GM18909 (cell line): ENCODE measurements at regions not wholly inside any gene's neighbourhood (a gene's known extent, or its start where the extent isn't known, plus 50 kb on each side); places are given as distances from the start of the nearest gene placed in this dataset.
"Not testable (repeated sequence)": the region's sequence is repeated elsewhere in the genome, so short reads cannot be mapped to it uniquely, and the experiment has no call there.

Source experiments
- ATAC-seq: cut with Tn5 transposase; IDR thresholded peaks from one replicate; pipeline ENCODE4 v1.9.1; 2021; ENCODE audit warnings: mild to moderate bottlenecking; ENCODE audit not compliant: unreplicated experiment, poor library complexity

GRCh38 chr4:11704186-11704830 is 275.6 kb upstream of the HS3ST1 start:
- no peak for ATAC-seq

GRCh38 chr4:11702886-11703557 is 274.3 kb upstream of the HS3ST1 start:
- no peak for ATAC-seq

GRCh38 chr4:11701966-11702725 is 273.5 kb upstream of the HS3ST1 start:
- no peak for ATAC-seq

- ATAC-seq = no peak
These were observed 272.1 kb upstream of the HS3ST1 start for GRCh38 chr4:11700751-11701226.

- ATAC-seq = no peak
These were observed 270.3 kb upstream of the HS3ST1 start for GRCh38 chr4:11698846-11699590.

- no peak for ATAC-seq
These were observed 269.3 kb upstream of the HS3ST1 start for GRCh38 chr4:11698033-11698432.

GRCh38 chr4:11693693-11694092 is 265.0 kb upstream of the HS3ST1 start:
- no peak for ATAC-seq

- no peak for ATAC-seq
These were observed 262.5 kb upstream of the HS3ST1 start for GRCh38 chr4:11691236-11691635.

GRCh38 chr4:11687727-11688126 is 259.0 kb upstream of the HS3ST1 start:
- ATAC-seq = no peak

GRCh38 chr4:11685481-11685880 is 256.8 kb upstream of the HS3ST1 start:
- no peak for ATAC-seq

GRCh38 chr4:11675051-11675800 is 246.5 kb upstream of the HS3ST1 start:
- no peak for ATAC-seq

GRCh38 chr4:11670304-11670703 is 241.6 kb upstream of the HS3ST1 start:
- no peak for ATAC-seq

GRCh38 chr4:11669156-11669555 is 240.5 kb upstream of the HS3ST1 start:
- no peak for ATAC-seq

GRCh38 chr4:11663114-11663513 is 234.4 kb upstream of the HS3ST1 start:
- no peak for ATAC-seq

- ATAC-seq = no peak
These were observed 222.3 kb upstream of the HS3ST1 start for GRCh38 chr4:11650801-11651596.

GRCh38 chr4:11647433-11647832 is 218.7 kb upstream of the HS3ST1 start:
- ATAC-seq = no peak

GRCh38 chr4:11643081-11643480 is 214.4 kb upstream of the HS3ST1 start:
- ATAC-seq = not testable (repeated sequence)

GRCh38 chr4:11640584-11640983 is 211.9 kb upstream of the HS3ST1 start:
- ATAC-seq = no peak

- ATAC-seq = no peak
These were observed 207.9 kb upstream of the HS3ST1 start for GRCh38 chr4:11636551-11636950.
